ENCODE measurements at regions not wholly inside any gene's neighbourhood (a gene's known extent, or its start where the extent isn't known, plus 50 kb on each side); places are given as distances from the start of the nearest gene placed in this dataset.

DNA sequence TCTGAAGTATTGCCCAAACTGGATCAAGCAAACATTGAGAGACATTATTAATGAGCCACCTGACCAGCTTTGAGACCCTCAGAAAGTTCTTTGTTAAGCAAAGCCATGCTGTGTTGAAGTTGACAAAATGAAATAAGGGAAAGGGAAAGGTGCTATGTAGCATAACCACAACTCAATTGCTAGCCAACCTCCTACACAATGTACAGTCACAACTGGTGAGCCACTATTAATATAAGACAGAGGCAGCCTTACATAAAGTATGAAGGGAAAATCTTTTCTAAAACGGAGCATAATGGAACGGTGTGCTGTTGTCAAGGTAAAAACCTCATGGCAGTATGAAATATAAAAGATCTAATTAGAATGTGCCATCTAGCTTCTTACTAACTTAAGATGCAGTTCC lies 375.8 kb upstream of the ST8SIA4 start:
- H3K4me3 ChIP-seq, result no peak overlapping the region
- DNase-seq (ENCODE audit: low spot score) (no peak), ATAC-seq (no peak)
- H3K27ac Mint-ChIP-seq, result no peak overlapping the region
- no peaks in the 10 kb centered on the region for H3K27me3 ChIP-seq (ENCODE audit: insufficient read depth)
- no peak for TF ChIP-seq EZH2phosphoT487 (IDR thresholded peaks at IDR 0.05; ENCODE audit: unreplicated experiment)
- no peak for TF ChIP-seq ETS1 (IDR thresholded peaks at IDR 0.05)
- TF ChIP-seq CTCF (conservative IDR thresholded peaks at IDR 0.05; ENCODE audit: low read depth in 2 of 2), result no peak
- TF ChIP-seq NANOG (IDR thresholded peaks at IDR 0.05; ENCODE audit: borderline replicate concordance), result no peak
- TF ChIP-seq ZNF114 (CRISPR knock-in tag; IDR thresholded peaks at IDR 0.05), result no peak
- no peak for TF ChIP-seq EZH2 (IDR thresholded peaks at IDR 0.05; ENCODE audit: low read depth, unreplicated experiment)
- no peak for TF ChIP-seq ZNF331 (CRISPR knock-in tag; IDR thresholded peaks at IDR 0.05; ENCODE audit: low read depth)
- no peak for TF ChIP-seq CREB1 (CRISPR knock-in tag; IDR thresholded peaks at IDR 0.05; ENCODE audit: low read depth)
- no peak for TF ChIP-seq JUNB (IDR thresholded peaks at IDR 0.05; ENCODE audit: unreplicated experiment)
- TF ChIP-seq, protein P1, sequence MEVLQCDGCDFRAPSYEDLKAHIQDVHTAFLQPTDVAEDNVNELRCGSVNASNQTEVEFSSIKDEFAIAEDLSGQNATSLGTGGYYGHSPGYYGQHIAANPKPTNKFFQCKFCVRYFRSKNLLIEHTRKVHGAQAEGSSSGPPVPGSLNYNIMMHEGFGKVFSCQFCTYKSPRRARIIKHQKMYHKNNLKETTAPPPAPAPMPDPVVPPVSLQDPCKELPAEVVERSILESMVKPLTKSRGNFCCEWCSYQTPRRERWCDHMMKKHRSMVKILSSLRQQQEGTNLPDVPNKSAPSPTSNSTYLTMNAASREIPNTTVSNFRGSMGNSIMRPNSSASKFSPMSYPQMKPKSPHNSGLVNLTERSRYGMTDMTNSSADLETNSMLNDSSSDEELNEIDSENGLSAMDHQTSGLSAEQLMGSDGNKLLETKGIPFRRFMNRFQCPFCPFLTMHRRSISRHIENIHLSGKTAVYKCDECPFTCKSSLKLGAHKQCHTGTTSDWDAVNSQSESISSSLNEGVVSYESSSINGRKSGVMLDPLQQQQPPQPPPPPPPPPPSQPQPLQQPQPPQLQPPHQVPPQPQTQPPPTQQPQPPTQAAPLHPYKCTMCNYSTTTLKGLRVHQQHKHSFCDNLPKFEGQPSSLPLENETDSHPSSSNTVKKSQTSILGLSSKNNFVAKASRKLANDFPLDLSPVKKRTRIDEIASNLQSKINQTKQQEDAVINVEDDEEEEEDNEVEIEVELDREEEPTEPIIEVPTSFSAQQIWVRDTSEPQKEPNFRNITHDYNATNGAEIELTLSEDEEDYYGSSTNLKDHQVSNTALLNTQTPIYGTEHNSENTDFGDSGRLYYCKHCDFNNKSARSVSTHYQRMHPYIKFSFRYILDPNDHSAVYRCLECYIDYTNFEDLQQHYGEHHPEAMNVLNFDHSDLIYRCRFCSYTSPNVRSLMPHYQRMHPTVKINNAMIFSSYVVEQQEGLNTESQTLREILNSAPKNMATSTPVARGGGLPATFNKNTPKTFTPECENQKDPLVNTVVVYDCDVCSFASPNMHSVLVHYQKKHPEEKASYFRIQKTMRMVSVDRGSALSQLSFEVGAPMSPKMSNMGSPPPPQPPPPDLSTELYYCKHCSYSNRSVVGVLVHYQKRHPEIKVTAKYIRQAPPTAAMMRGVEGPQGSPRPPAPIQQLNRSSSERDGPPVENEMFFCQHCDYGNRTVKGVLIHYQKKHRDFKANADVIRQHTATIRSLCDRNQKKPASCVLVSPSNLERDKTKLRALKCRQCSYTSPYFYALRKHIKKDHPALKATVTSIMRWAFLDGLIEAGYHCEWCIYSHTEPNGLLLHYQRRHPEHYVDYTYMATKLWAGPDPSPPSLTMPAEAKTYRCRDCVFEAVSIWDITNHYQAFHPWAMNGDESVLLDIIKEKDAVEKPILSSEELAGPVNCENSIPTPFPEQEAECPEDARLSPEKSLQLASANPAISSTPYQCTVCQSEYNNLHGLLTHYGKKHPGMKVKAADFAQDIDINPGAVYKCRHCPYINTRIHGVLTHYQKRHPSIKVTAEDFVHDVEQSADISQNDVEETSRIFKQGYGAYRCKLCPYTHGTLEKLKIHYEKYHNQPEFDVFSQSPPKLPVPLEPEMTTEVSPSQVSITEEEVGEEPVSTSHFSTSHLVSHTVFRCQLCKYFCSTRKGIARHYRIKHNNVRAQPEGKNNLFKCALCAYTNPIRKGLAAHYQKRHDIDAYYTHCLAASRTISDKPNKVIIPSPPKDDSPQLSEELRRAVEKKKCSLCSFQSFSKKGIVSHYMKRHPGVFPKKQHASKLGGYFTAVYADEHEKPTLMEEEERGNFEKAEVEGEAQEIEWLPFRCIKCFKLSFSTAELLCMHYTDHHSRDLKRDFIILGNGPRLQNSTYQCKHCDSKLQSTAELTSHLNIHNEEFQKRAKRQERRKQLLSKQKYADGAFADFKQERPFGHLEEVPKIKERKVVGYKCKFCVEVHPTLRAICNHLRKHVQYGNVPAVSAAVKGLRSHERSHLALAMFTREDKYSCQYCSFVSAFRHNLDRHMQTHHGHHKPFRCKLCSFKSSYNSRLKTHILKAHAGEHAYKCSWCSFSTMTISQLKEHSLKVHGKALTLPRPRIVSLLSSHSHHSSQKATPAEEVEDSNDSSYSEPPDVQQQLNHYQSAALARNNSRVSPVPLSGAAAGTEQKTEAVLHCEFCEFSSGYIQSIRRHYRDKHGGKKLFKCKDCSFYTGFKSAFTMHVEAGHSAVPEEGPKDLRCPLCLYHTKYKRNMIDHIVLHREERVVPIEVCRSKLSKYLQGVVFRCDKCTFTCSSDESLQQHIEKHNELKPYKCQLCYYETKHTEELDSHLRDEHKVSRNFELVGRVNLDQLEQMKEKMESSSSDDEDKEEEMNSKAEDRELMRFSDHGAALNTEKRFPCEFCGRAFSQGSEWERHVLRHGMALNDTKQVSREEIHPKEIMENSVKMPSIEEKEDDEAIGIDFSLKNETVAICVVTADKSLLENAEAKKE (CRISPR knock-in tag; IDR thresholded peaks at IDR 0.05), result no peak
- TF ChIP-seq STAT1 (IDR thresholded peaks at IDR 0.05; ENCODE audit: unreplicated experiment), result no peak
- TF ChIP-seq, protein P2, sequence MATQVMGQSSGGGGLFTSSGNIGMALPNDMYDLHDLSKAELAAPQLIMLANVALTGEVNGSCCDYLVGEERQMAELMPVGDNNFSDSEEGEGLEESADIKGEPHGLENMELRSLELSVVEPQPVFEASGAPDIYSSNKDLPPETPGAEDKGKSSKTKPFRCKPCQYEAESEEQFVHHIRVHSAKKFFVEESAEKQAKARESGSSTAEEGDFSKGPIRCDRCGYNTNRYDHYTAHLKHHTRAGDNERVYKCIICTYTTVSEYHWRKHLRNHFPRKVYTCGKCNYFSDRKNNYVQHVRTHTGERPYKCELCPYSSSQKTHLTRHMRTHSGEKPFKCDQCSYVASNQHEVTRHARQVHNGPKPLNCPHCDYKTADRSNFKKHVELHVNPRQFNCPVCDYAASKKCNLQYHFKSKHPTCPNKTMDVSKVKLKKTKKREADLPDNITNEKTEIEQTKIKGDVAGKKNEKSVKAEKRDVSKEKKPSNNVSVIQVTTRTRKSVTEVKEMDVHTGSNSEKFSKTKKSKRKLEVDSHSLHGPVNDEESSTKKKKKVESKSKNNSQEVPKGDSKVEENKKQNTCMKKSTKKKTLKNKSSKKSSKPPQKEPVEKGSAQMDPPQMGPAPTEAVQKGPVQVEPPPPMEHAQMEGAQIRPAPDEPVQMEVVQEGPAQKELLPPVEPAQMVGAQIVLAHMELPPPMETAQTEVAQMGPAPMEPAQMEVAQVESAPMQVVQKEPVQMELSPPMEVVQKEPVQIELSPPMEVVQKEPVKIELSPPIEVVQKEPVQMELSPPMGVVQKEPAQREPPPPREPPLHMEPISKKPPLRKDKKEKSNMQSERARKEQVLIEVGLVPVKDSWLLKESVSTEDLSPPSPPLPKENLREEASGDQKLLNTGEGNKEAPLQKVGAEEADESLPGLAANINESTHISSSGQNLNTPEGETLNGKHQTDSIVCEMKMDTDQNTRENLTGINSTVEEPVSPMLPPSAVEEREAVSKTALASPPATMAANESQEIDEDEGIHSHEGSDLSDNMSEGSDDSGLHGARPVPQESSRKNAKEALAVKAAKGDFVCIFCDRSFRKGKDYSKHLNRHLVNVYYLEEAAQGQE (IDR thresholded peaks at IDR 0.05; ENCODE audit: unreplicated experiment), result no peak
- TF ChIP-seq POLR2AphosphoS5 (IDR thresholded peaks at IDR 0.05; ENCODE audit: low read depth), result no peak
- no peak overlapping the region for H3K4me3 Mint-ChIP-seq
- H3K36me3 Mint-ChIP-seq (ENCODE audit: low read depth), result no peaks in the 10 kb centered on the region
- H3F3A ChIP-seq (replicated peaks; ENCODE audit: low read depth), result no peaks in the 10 kb centered on the region
- H3K27me3 Mint-ChIP-seq (ENCODE audit: insufficient read depth, low read depth, poor library complexity), result no peaks in the 10 kb centered on the region
- H3K4me1 Mint-ChIP-seq, result no peaks in the 10 kb centered on the region
- H3K9me3 Mint-ChIP-seq, result no peaks in the 10 kb centered on the region
- no peaks in the 10 kb centered on the region; the same call in 1 of the 2 replicates for H3K4me1 ChIP-seq (ENCODE audit: insufficient read depth)
- no peaks in the 10 kb centered on the region for H4K20me1 ChIP-seq (replicated peaks; ENCODE audit: insufficient read depth)
- no peak overlapping the region for H3K4me2 ChIP-seq
- H3K36me3 ChIP-seq (ENCODE audit: insufficient read depth), result no peaks in the 10 kb centered on the region
- no peak overlapping the region for H2AFZ ChIP-seq
- H3K27ac ChIP-seq (ENCODE audit: low read depth), result no peak overlapping the region
- no peaks in the 10 kb centered on the region for H3K79me2 ChIP-seq (replicated peaks; ENCODE audit: insufficient read depth)
- no peaks in the 10 kb centered on the region for H3K9me2 ChIP-seq (ENCODE audit: insufficient read depth)
